ENCODE measurements at regions not wholly inside any gene's neighbourhood (a gene's known extent, or its start where the extent isn't known, plus 50 kb on each side); places are given as distances from the start of the nearest gene placed in this dataset.
"Not testable (repeated sequence)": the region's sequence is repeated elsewhere in the genome, so short reads cannot be mapped to it uniquely, and the experiment has no call there.

DNA sequence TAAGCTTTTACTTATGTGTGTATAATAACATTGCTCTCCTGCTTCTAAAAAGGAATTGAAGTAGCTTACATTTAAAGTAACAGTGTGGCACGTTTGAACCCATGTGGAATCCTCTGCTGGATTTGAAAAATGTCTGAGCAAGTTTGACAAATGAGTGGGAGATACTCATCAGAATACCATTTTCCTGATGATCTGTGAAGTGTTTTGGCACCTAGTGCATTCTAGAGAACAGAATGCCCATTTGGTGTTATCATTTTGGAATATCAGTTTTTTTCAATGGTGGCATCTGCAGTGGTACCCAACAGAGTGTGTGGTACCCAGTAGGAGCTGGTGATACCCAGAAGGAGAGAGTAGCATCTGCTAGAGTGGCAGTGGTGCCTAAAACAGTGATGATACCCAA is 471.1 kb downstream of the PLK2 start:
- Histone ChIP-seq H3K36me3 (ENCODE audit: control insufficient read depth in 5 of 5, insufficient read depth in 5 of 5, low read length in 5 of 5) (no peaks in the 10 kb centered on the region), H3K4me3 (ENCODE audit: low read depth in 1 of 5, low read length in 5 of 5) (no peak overlapping the region), H3K9me3 (ENCODE audit: control insufficient read depth in 5 of 5, low read length in 5 of 5) (no peaks in the 10 kb centered on the region), H3K4me1 (ENCODE audit: control insufficient read depth in 5 of 5, insufficient read depth in 5 of 5, low read length in 5 of 5) (no peaks in the 10 kb centered on the region), H3K27me3 (ENCODE audit: control insufficient read depth in 5 of 5, insufficient read depth in 4 of 5, low read length in 5 of 5) (no peaks in the 10 kb centered on the region), H3K9ac (ENCODE audit: low read length in 5 of 5) (no peak overlapping the region), H3K27ac (ENCODE audit: low read depth, low read length) (no peak overlapping the region)

DNA sequence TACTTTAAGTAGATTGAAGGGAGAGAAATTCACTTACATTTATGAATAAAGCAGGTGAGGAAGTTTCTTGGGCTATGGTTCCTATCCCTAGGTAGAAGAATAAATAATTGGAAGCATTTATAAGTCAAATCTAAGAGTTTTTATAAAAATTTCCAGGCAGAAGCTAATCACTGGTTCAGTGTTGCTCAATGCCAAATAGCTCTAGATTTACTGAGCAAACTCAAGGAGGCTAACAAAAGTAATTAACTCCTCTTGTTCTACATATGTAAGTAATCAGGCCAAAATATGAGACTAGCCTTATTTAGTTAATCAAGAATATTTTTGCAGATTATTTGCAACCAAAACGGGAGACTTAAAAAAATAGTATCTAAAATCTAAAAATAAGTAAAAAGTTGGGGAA is 472.3 kb downstream of the PLK2 start:
- H3K27ac ChIP-seq (ENCODE audit: low read depth, low read length) = no peak overlapping the region
- H3K9ac ChIP-seq (ENCODE audit: low read length in 5 of 5) = no peak overlapping the region
- no peaks in the 10 kb centered on the region for H3K27me3 ChIP-seq (ENCODE audit: control insufficient read depth in 5 of 5, insufficient read depth in 4 of 5, low read length in 5 of 5)
- no peaks in the 10 kb centered on the region for H3K4me1 ChIP-seq (ENCODE audit: control insufficient read depth in 5 of 5, insufficient read depth in 5 of 5, low read length in 5 of 5)
- no peak overlapping the region for H3K4me3 ChIP-seq (ENCODE audit: low read depth in 1 of 5, low read length in 5 of 5)
- H3K9me3 ChIP-seq (ENCODE audit: control insufficient read depth in 5 of 5, low read length in 5 of 5) = no peaks in the 10 kb centered on the region
- no peaks in the 10 kb centered on the region for H3K36me3 ChIP-seq (ENCODE audit: control insufficient read depth in 5 of 5, insufficient read depth in 5 of 5, low read length in 5 of 5)

DNA sequence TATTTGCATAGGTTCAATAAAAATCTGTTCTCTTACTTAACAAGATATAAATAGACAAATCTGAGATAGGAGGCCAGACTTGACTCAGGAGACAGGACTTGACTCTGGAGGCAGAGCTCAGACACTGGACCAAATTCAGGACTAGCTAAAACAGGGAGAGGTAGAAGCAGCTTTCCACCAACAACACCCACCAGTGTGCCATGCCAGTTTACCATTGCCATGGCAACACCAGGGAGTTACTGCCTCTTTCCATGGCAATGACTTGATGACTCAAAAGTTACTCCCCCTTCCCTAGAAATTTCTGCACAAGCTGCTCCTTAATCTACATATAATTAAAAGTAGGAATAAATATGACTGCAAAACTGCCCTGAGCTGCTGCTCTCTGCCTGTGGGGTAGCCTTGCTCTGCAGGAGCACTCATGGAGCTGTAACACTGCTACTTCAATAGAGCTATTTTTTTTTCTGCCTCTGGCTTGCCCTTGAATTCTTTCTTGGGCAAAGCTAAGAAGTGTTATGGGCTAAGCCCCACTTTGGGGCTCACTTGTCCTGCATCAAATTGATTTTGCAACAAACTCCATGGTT is 473.0 kb downstream of the PLK2 start:
- H3K27me3 ChIP-seq (ENCODE audit: control insufficient read depth in 5 of 5, insufficient read depth in 4 of 5, low read length in 5 of 5) = no peaks in the 10 kb centered on the region

DNA sequence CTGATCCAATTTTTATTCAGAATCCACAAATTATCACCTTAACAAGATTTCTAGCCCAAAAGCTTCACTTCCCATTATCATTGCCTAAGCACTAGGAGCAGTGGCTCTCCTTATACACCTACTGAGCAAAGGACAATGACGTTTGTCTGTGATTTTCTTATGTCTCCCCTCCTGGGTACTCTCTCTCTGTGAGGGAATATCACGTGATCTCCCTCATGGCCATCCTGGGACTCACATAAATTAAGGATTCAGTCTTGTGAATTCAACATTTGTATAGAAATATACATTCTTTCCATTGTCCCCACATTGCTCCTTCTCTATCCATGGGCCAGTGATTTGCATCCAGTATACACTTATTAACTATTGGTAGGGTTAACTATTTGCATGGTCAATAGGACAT is 476.5 kb downstream of the PLK2 start:
- H3K9ac ChIP-seq (ENCODE audit: low read length in 5 of 5) = no peak overlapping the region
- no peaks in the 10 kb centered on the region for H3K9me3 ChIP-seq (ENCODE audit: control insufficient read depth in 5 of 5, low read length in 5 of 5)
- no peaks in the 10 kb centered on the region for H3K27me3 ChIP-seq (ENCODE audit: control insufficient read depth in 5 of 5, insufficient read depth in 4 of 5, low read length in 5 of 5)
- H3K4me3 ChIP-seq (ENCODE audit: low read depth in 1 of 5, low read length in 5 of 5) = no peak overlapping the region
- H3K36me3 ChIP-seq (ENCODE audit: control insufficient read depth in 5 of 5, insufficient read depth in 5 of 5, low read length in 5 of 5) = no peaks in the 10 kb centered on the region
- no peaks in the 10 kb centered on the region for H3K4me1 ChIP-seq (ENCODE audit: control insufficient read depth in 5 of 5, insufficient read depth in 5 of 5, low read length in 5 of 5)
- no peak overlapping the region for H3K27ac ChIP-seq (ENCODE audit: low read depth, low read length)

More for the DNA sequence above, 473.0 kb downstream of the PLK2 start:
- H3K9ac ChIP-seq (ENCODE audit: low read length in 5 of 5) = no peak overlapping the region
- H3K4me3 ChIP-seq (ENCODE audit: low read depth in 1 of 5, low read length in 5 of 5) = no peak overlapping the region
- H3K9me3 ChIP-seq (ENCODE audit: control insufficient read depth in 5 of 5, low read length in 5 of 5) = no peaks in the 10 kb centered on the region
- H3K27ac ChIP-seq (ENCODE audit: low read depth, low read length) = no peak overlapping the region
- no peaks in the 10 kb centered on the region for H3K36me3 ChIP-seq (ENCODE audit: control insufficient read depth in 5 of 5, insufficient read depth in 5 of 5, low read length in 5 of 5)
- no peaks in the 10 kb centered on the region for H3K4me1 ChIP-seq (ENCODE audit: control insufficient read depth in 5 of 5, insufficient read depth in 5 of 5, low read length in 5 of 5)

DNA sequence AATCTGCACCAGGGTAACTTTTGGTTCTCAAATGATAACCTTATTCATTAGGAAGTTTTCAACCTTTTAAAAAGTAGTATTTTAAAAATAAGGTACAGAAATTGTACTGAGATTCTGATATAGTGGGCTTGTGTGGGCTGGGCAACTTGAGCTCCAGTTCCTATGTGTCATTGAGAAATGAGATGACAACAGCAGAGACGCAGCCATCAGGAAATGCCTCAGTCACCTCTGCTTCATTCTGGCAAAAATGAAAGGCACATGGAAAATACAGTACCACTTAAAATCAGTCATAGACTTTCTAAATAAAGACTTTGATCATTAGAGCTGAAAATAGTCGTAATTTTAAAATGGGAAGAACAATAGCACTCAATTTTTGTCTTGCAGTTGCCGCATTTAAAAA is 480.2 kb downstream of the PLK2 start:
- no peaks in the 10 kb centered on the region for H3K36me3 ChIP-seq (ENCODE audit: control insufficient read depth in 5 of 5, insufficient read depth in 5 of 5, low read length in 5 of 5)
- H3K9me3 ChIP-seq (ENCODE audit: control insufficient read depth in 5 of 5, low read length in 5 of 5) = no peaks in the 10 kb centered on the region
- no peak overlapping the region for H3K27ac ChIP-seq (ENCODE audit: low read depth, low read length)
- H3K4me3 ChIP-seq (ENCODE audit: low read depth in 1 of 5, low read length in 5 of 5) = no peak overlapping the region
- no peak overlapping the region for H3K9ac ChIP-seq (ENCODE audit: low read length in 5 of 5)
- no peaks in the 10 kb centered on the region for H3K4me1 ChIP-seq (ENCODE audit: control insufficient read depth in 5 of 5, insufficient read depth in 5 of 5, low read length in 5 of 5)
- H3K27me3 ChIP-seq (ENCODE audit: control insufficient read depth in 5 of 5, insufficient read depth in 4 of 5, low read length in 5 of 5) = no peaks in the 10 kb centered on the region

DNA sequence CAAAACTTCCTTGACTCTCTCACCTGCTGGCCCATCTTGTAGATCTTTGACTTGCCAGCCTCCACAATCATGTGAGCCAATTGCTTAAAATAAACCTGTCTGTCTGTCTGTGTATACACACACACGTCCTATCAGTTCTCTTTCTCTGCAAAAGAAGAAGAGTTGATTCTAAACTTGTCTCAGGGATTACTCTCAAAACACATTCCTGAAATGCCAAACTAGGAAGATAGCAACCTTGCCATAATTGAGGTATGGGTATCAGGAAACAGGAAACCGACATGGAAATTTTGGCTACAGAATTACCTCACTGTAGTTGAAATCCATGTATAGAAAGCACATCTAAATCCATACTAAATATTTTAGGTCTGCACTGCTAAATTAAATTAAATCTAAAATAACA is 483.4 kb downstream of the PLK2 start:
- H3K27ac ChIP-seq (ENCODE audit: low read depth, low read length) = no peak overlapping the region
- H3K36me3 ChIP-seq (ENCODE audit: control insufficient read depth in 5 of 5, insufficient read depth in 5 of 5, low read length in 5 of 5) = no peaks in the 10 kb centered on the region
- no peaks in the 10 kb centered on the region for H3K4me1 ChIP-seq (ENCODE audit: control insufficient read depth in 5 of 5, insufficient read depth in 5 of 5, low read length in 5 of 5)
- H3K9ac ChIP-seq (ENCODE audit: low read length in 5 of 5) = no peak overlapping the region
- H3K9me3 ChIP-seq (ENCODE audit: control insufficient read depth in 5 of 5, low read length in 5 of 5) = no peaks in the 10 kb centered on the region
- H3K4me3 ChIP-seq (ENCODE audit: low read depth in 1 of 5, low read length in 5 of 5) = no peak overlapping the region
- H3K27me3 ChIP-seq (ENCODE audit: control insufficient read depth in 5 of 5, insufficient read depth in 4 of 5, low read length in 5 of 5) = no peaks in the 10 kb centered on the region

DNA sequence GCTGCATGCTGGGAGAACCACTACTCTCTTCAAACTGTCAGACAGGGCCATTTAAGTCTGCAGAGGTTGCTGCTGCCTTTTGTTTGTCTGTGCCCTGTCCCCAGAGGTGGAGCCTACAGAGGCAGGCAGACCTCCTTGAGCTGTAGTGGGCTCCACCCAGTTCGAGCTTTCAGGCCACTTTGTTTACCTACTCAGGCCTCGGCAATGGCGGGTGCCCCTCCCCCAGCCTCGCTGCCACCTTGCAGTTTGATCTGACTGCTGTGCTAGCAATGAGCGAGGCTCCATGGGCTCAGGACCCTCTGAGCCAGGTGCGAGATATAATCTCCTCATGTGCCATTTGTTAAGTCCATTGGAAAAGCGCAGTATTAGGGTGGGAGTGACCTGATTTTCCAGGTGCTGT is 487.8 kb downstream of the PLK2 start:
- not testable (repeated sequence) for H3K27me3 ChIP-seq (ENCODE audit: control insufficient read depth in 5 of 5, insufficient read depth in 4 of 5, low read length in 5 of 5); H3K36me3 ChIP-seq (ENCODE audit: control insufficient read depth in 5 of 5, insufficient read depth in 5 of 5, low read length in 5 of 5); H3K27ac ChIP-seq (ENCODE audit: low read depth, low read length); H3K4me1 ChIP-seq (ENCODE audit: control insufficient read depth in 5 of 5, insufficient read depth in 5 of 5, low read length in 5 of 5); H3K9me3 ChIP-seq (ENCODE audit: control insufficient read depth in 5 of 5, low read length in 5 of 5); H3K9ac ChIP-seq (ENCODE audit: low read length in 5 of 5); H3K4me3 ChIP-seq (ENCODE audit: low read depth in 1 of 5, low read length in 5 of 5)

DNA sequence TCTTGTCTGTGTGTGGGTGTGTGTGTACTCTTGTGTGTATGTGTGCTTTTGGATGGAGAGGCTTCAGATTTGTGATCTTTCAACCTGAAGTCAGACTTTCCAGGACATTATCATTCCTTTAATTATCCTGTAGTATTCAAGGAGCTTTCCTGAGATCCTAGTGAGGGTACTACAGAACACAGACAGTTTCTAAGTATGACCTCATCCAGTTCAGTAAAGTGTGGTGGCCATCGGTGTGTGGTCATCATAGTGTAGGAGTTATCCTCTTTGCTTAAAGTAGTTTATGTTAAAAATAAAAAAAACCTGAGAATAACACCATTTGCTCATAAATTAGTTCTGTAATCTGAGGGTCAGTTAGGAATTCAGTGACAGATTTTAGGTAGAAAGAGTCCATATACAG is 478.0 kb upstream of the ACTBL2 start:
- Histone ChIP-seq H3K27ac (ENCODE audit: low read depth, low read length) (no peak overlapping the region), H3K36me3 (ENCODE audit: control insufficient read depth in 5 of 5, insufficient read depth in 5 of 5, low read length in 5 of 5) (no peaks in the 10 kb centered on the region), H3K9ac (ENCODE audit: low read length in 5 of 5) (no peak overlapping the region), H3K27me3 (ENCODE audit: control insufficient read depth in 5 of 5, insufficient read depth in 4 of 5, low read length in 5 of 5) (no peaks in the 10 kb centered on the region), H3K4me1 (ENCODE audit: control insufficient read depth in 5 of 5, insufficient read depth in 5 of 5, low read length in 5 of 5) (no peaks in the 10 kb centered on the region), H3K4me3 (ENCODE audit: low read depth in 1 of 5, low read length in 5 of 5) (no peak overlapping the region), H3K9me3 (ENCODE audit: control insufficient read depth in 5 of 5, low read length in 5 of 5) (peaks cover 0 to 12% (median 10%) of the 10 kb centered on the region in 5 donors)

DNA sequence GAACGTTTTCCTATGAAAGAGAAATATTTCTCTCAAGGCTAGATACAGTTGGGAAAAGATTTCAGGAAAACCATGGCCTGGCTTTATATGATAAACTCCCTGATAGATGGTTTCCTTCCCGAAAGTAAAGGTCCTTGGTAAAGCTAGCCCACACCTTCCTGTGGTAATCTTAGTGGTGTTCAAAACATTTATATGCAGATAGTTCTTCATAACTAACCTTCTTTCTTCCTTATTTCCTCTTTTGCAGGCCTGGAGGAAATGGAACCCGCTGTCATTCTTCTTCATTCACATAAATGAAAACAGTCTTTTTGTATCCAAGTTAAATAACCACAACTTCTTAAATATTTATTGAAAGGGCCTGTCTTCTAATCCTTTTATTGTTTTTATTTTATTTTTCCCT is 474.0 kb upstream of the ACTBL2 start:
- Histone ChIP-seq H3K27ac (ENCODE audit: low read depth, low read length) (no peak overlapping the region), H3K4me3 (ENCODE audit: low read depth in 1 of 5, low read length in 5 of 5) (no peak overlapping the region), H3K9ac (ENCODE audit: low read length in 5 of 5) (no peak overlapping the region), H3K36me3 (ENCODE audit: control insufficient read depth in 5 of 5, insufficient read depth in 5 of 5, low read length in 5 of 5) (no peaks in the 10 kb centered on the region), H3K27me3 (ENCODE audit: control insufficient read depth in 5 of 5, insufficient read depth in 4 of 5, low read length in 5 of 5) (no peaks in the 10 kb centered on the region), H3K4me1 (ENCODE audit: control insufficient read depth in 5 of 5, insufficient read depth in 5 of 5, low read length in 5 of 5) (no peaks in the 10 kb centered on the region), H3K9me3 (ENCODE audit: control insufficient read depth in 5 of 5, low read length in 5 of 5) (no peaks in the 10 kb centered on the region)

DNA sequence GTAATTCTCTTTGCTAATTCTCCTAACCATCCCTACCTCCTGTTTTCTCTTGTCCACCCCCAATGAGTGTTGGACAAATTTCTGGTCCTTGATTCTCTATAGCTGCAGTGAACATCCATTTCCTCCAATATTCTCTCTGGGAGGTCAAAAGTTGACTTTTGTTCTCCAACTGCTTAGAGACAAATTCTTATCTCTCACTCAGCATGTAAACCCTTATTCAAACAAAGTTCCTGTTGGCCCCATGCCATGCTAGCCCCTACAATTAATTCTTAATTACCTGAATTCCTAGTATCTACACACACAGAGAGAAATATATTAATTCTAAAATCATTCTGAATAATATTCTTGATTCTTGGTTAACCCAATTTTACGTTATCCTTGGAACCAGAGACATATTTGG is 472.9 kb upstream of the ACTBL2 start:
- no peaks in the 10 kb centered on the region for H3K27me3 ChIP-seq (ENCODE audit: control insufficient read depth in 5 of 5, insufficient read depth in 4 of 5, low read length in 5 of 5)
- H3K27ac ChIP-seq (ENCODE audit: low read depth, low read length) = no peak overlapping the region
- no peak overlapping the region for H3K9ac ChIP-seq (ENCODE audit: low read length in 5 of 5)
- H3K36me3 ChIP-seq (ENCODE audit: control insufficient read depth in 5 of 5, insufficient read depth in 5 of 5, low read length in 5 of 5) = no peaks in the 10 kb centered on the region
- H3K9me3 ChIP-seq (ENCODE audit: control insufficient read depth in 5 of 5, low read length in 5 of 5) = no peaks in the 10 kb centered on the region
- no peak overlapping the region for H3K4me3 ChIP-seq (ENCODE audit: low read depth in 1 of 5, low read length in 5 of 5)
- H3K4me1 ChIP-seq (ENCODE audit: control insufficient read depth in 5 of 5, insufficient read depth in 5 of 5, low read length in 5 of 5) = no peaks in the 10 kb centered on the region

DNA sequence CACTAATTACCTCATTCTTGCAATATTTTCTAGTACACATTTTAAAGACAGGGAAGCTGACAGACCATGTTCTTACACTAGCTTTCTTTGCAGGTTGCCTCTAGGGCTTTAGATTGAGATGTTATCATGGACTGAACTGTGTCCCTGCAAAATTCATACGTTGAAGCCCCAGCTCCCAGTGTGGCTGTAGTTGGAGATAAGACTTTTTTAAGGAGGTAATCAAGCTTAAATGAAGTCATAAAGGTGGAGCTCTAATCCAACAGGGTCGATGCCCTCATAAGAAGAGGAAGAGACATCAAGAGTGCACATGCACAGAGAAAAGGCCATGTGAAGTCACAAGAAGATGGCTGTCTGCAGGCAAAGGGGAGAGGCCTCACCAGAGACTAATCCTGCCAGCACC is 471.2 kb upstream of the ACTBL2 start:
- H3K27ac ChIP-seq (ENCODE audit: low read depth, low read length) = no peak overlapping the region
- no peaks in the 10 kb centered on the region for H3K27me3 ChIP-seq (ENCODE audit: control insufficient read depth in 5 of 5, insufficient read depth in 4 of 5, low read length in 5 of 5)
- no peak overlapping the region for H3K4me3 ChIP-seq (ENCODE audit: low read depth in 1 of 5, low read length in 5 of 5)
- H3K36me3 ChIP-seq (ENCODE audit: control insufficient read depth in 5 of 5, insufficient read depth in 5 of 5, low read length in 5 of 5) = no peaks in the 10 kb centered on the region
- H3K4me1 ChIP-seq (ENCODE audit: control insufficient read depth in 5 of 5, insufficient read depth in 5 of 5, low read length in 5 of 5) = no peaks in the 10 kb centered on the region
- no peak overlapping the region for H3K9ac ChIP-seq (ENCODE audit: low read length in 5 of 5)
- no peaks in the 10 kb centered on the region for H3K9me3 ChIP-seq (ENCODE audit: control insufficient read depth in 5 of 5, low read length in 5 of 5)
